Subcutaneous abdominal adipose tissue (tissue), 5 donors: ENCODE measurements at regions not wholly inside any gene's neighbourhood (a gene's known extent, or its start where the extent isn't known, plus 50 kb on each side); places are given as distances from the start of the nearest gene placed in this dataset.
A peak's percentile ranks its signal among the peaks of the same experiment; 100 is the strongest.
"Not testable (repeated sequence)": the region's sequence is repeated elsewhere in the genome, so short reads cannot be mapped to it uniquely, and the experiment has no call there.

Experiments used
- H3K27ac ChIP-seq: one replicate; pipeline ENCODE4 v1.7.0; 2013; ENCODE audit warnings: low read depth, mild to moderate bottlenecking, inconsistent platforms, low read length, moderate library complexity
- H3K27me3 ChIP-seq, 5 donors: one replicate each; pipeline ENCODE4 v1.7.0; 2013; ENCODE audit warnings: low read length in 5 of 5, inconsistent platforms in 1 of 5; ENCODE audit not compliant: control insufficient read depth in 5 of 5, insufficient read depth in 4 of 5
- H3K36me3 ChIP-seq, 5 donors: one replicate each; pipeline ENCODE4 v1.7.0; 2013; ENCODE audit warnings: low read length in 5 of 5; ENCODE audit not compliant: control insufficient read depth in 5 of 5, insufficient read depth in 5 of 5
- H3K4me1 ChIP-seq, 5 donors: one replicate each; pipeline ENCODE4 v1.7.0; 2013; ENCODE audit warnings: low read length in 5 of 5, mild to moderate bottlenecking in 3 of 5, moderate library complexity in 1 of 5; ENCODE audit not compliant: control insufficient read depth in 5 of 5, insufficient read depth in 5 of 5
- H3K4me3 ChIP-seq, 5 donors: one replicate each; pipeline ENCODE4 v1.7.0; 2013; ENCODE audit warnings: low read length in 5 of 5, low read depth in 1 of 5
- H3K9ac ChIP-seq, 5 donors: one replicate each; pipeline ENCODE4 v1.7.0; 2013; ENCODE audit warnings: low read length in 5 of 5, mild to moderate bottlenecking in 4 of 5, moderate library complexity in 3 of 5
- H3K9me3 ChIP-seq, 5 donors: one replicate each; pipeline ENCODE4 v1.7.0; 2013; ENCODE audit warnings: low read length in 5 of 5; ENCODE audit not compliant: control insufficient read depth in 5 of 5
- donor health status: healthy.
- donor health status: healthy.
- donor health status: healthy.
- donor health status: healthy.
- donor health status: healthy.

DNA sequence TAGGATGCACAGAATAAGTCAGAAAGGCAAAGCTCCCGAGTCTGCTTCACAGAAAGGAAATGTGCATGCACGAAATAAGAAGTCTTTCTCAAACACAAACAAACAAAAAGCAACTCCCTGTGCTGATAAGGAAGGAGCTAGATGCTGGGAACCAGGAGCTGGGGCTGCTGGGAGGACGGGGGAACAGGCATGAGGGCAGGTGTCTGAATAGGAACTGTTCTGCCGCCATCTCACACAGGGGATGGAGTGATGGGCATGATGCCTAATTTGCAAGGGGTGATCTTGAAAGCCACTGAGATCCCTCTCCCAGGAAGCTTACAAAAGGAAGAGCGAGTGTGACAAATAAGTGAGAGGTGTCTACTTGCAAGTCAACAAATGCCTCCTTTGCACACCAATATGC lies 336.5 kb downstream of the BCL2L11 start:
- H3K36me3 ChIP-seq, H3K9ac ChIP-seq: not testable (repeated sequence)

DNA sequence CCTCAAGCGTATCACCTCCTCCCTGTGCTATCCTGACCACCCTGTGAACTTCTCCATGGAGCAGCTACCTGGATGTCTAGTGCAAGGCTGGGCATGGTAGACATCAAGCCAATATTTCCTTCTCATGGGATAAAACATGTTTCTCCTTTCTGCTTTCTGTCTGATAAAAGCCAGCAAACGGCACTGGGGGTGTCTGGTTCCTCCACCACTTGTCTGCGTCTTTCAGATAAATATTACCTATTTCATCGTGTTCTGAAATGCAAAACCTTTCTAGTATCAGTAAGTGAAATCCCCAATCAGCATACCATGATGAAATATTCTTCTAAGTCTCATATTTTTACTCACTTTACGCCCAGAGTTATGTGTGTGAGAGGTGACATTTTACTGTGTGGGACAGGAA lies 340.2 kb downstream of the BCL2L11 start:
- H3K9me3 ChIP-seq, H3K4me1 ChIP-seq, H3K27me3 ChIP-seq, H3K36me3 ChIP-seq, H3K9ac ChIP-seq, H3K4me3 ChIP-seq, H3K27ac ChIP-seq: not testable (repeated sequence)

More for the DNA sequence above, 336.5 kb downstream of the BCL2L11 start:
- not testable (repeated sequence) for H3K27ac ChIP-seq, H3K9me3 ChIP-seq, H3K4me3 ChIP-seq, H3K4me1 ChIP-seq, H3K27me3 ChIP-seq

- not testable (repeated sequence) for H3K9me3 ChIP-seq, H3K4me3 ChIP-seq, H3K9ac ChIP-seq, H3K27me3 ChIP-seq, H3K36me3 ChIP-seq, H3K27ac ChIP-seq, H3K4me1 ChIP-seq
These were observed 341.1 kb downstream of the BCL2L11 start for GRCh38 chr2:111461831-111462230.

DNA sequence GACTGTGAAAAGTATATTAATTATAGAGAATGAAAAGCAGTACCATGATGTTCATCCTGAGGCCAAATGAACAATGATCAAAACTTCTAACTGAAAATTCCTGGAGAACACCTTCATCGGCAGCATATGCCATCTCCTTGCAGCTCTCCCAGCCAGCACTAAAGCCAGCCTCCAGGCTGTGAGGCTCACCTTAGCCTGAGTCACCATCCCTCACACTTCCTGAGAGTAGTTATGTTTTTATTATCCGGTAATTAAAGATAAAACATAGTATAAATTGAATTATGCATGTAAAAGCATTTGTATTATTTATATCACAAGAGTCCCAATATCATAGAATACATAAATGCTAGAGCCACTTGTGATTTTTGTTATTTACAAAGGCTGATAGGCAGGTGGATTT lies 341.9 kb downstream of the BCL2L11 start:
- not testable (repeated sequence) for H3K9me3 ChIP-seq, H3K27me3 ChIP-seq, H3K36me3 ChIP-seq, H3K4me3 ChIP-seq, H3K4me1 ChIP-seq, H3K27ac ChIP-seq, H3K9ac ChIP-seq

DNA sequence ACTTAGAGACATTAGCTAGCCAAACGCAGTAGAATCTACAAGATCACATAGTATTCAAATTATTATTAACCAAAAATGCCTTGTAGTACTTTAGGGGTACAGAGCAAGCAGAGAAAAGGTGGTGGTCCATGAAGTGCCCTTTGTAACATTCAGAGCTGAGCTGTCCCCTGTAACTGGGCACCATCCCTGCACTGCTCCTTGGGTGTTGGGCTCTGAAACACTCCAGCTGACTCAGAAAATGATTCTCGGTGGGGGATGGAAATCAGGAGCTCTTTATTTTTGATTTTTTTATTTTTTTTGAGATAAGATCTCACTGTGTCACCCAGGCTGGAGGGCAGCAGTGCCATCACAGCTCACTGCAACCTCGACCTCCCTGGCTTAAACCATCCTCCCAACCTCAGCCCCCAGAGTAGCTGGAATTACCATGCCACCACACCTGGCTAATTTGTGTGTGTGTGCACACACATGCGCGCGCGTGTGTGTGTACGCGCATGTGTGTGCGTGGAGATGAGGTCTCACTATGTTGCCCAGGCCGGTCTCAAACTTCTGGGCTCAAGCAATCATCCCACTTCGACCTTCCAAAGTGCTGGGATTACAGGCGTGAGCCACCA lies 342.6 kb downstream of the BCL2L11 start:
- not testable (repeated sequence) for H3K9ac ChIP-seq, H3K27me3 ChIP-seq, H3K4me1 ChIP-seq, H3K36me3 ChIP-seq, H3K4me3 ChIP-seq, H3K27ac ChIP-seq, H3K9me3 ChIP-seq

DNA sequence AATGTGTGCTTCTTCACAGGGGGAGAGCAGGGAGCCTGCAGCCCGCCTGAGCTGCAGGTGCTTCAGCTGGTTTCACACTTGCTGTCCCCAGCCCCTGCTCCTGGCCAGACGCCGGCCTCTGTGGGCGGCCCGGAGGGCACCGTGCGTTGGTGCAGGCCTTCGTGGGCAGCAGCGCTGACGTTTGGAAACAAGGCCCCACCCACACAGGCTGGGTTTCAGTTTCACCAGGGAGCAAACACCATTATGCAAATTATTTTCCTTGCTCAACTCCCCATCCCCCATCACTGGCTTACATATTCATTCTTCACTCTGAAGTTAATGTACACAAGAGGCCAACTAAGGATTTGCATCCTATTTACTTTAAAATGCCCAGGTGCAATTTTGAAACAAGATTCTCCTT lies 343.2 kb downstream of the BCL2L11 start:
- H3K4me1 ChIP-seq, H3K36me3 ChIP-seq, H3K27me3 ChIP-seq, H3K4me3 ChIP-seq, H3K9ac ChIP-seq, H3K9me3 ChIP-seq, H3K27ac ChIP-seq: not testable (repeated sequence)

DNA sequence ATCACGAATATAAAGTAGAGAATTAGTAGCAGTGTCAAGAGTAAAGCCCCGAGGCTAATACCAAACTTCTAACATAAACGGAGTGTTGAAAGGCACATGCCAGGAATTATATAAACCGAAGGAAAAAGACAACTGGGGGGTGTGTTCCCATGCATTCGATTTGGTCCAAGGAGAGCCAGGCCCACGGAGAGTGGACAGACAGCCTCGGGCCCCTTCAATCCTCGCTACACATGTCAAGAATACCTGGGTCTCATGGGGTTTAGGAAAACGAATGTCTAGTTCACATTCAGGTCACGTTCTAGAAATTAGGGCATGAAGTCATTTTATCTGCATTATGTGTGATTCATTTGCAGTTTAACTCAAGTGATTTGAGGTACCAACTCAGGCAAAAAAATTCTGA lies 343.7 kb downstream of the BCL2L11 start:
- not testable (repeated sequence) for H3K36me3 ChIP-seq, H3K4me1 ChIP-seq, H3K9ac ChIP-seq, H3K27me3 ChIP-seq, H3K9me3 ChIP-seq, H3K27ac ChIP-seq
- peak overlapping the region in 1 of 5 donors; percentile 27 for H3K4me3 ChIP-seq

GRCh38 chr2:111465521-111465920 lies 344.8 kb downstream of the BCL2L11 start:
- not testable (repeated sequence) for H3K9me3 ChIP-seq, H3K27me3 ChIP-seq, H3K4me1 ChIP-seq, H3K27ac ChIP-seq, H3K9ac ChIP-seq, H3K36me3 ChIP-seq, H3K4me3 ChIP-seq

DNA sequence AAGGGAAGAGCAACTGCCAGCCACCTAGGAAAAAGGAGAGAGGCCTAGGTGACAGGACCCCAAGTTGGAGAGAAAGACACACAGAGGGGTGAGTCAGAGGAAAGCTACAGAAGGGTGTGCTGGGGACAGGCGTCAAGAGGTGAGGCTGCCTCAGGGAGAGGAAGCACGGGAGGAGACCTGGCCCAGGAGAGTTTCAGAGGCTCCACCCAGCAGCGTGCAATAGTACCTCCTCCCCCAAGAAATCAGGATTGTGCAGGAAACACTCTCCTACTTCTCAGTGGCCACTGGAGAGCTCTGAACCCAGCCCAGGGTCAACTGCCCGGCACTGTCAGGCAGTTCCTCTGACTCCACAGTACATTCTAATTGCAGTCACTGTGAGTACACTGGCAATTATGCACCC lies 346.0 kb downstream of the BCL2L11 start:
- not testable (repeated sequence) for H3K27me3 ChIP-seq, H3K4me1 ChIP-seq, H3K27ac ChIP-seq, H3K9me3 ChIP-seq, H3K36me3 ChIP-seq, H3K9ac ChIP-seq, H3K4me3 ChIP-seq

DNA sequence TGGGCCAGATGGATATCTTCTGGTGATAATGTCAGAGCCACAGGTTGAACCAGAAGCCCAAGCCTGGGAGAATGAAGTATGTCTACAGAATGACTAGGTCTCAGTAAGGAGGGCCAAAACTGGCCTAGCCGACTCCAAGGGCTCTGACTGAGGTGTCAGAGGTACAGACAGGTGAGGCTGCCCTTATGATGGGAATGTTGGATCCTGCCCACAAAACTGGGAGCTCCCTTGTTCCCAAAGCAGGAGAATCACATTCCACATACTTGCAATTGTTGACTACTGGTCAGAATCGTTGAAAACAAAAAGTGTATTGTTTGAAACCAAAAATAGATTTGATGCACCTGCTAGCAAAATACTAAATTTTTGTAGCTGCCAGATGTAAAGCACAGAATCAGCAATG lies 350.2 kb downstream of the BCL2L11 start:
- H3K4me1 ChIP-seq, H3K27me3 ChIP-seq, H3K36me3 ChIP-seq, H3K27ac ChIP-seq, H3K4me3 ChIP-seq, H3K9ac ChIP-seq, H3K9me3 ChIP-seq: not testable (repeated sequence)
